Limb (tissue), 2 donors: ENCODE measurements at regions not wholly inside any gene's neighbourhood (a gene's known extent, or its start where the extent isn't known, plus 50 kb on each side); places are given as distances from the start of the nearest gene placed in this dataset.
"Not testable (repeated sequence)": the region's sequence is repeated elsewhere in the genome, so short reads cannot be mapped to it uniquely, and the experiment has no call there.

Source experiments
- DNase-seq, 2 donors: peaks; one replicate each; pipeline ENCODE4 v3.0.0-alpha.2; 2016; ENCODE audit errors: extremely low spot score in 2 of 2

GRCh38 chr9:24351258-24351657 is 194.4 kb downstream of the IZUMO3 start:
- DNase-seq: no peak

GRCh38 chr9:24342457-24342856 is 203.2 kb downstream of the IZUMO3 start:
- DNase-seq: no peak

- DNase-seq: no peak
Observed at GRCh38 chr9:24333629-24334028, 212.1 kb downstream of the IZUMO3 start.

- DNase-seq: no peak
Observed at GRCh38 chr9:24298912-24299311, 246.8 kb downstream of the IZUMO3 start.

- no peak for DNase-seq
Observed at GRCh38 chr9:24297931-24298330, 247.8 kb downstream of the IZUMO3 start.

GRCh38 chr9:24296124-24296523 is 249.6 kb downstream of the IZUMO3 start:
- DNase-seq: no peak

- no peak for DNase-seq
Observed at GRCh38 chr9:24293386-24293785, 252.3 kb downstream of the IZUMO3 start.

GRCh38 chr9:24286761-24287160 is 258.9 kb downstream of the IZUMO3 start:
- DNase-seq: no peak

GRCh38 chr9:24258626-24259025 is 287.1 kb downstream of the IZUMO3 start:
- DNase-seq: no peak

- DNase-seq: no peak
Observed at GRCh38 chr9:24257726-24258125, 288.0 kb downstream of the IZUMO3 start.

- DNase-seq: no peak
Observed at GRCh38 chr9:24245988-24246387, 299.7 kb downstream of the IZUMO3 start.

GRCh38 chr9:24242576-24242975 is 303.1 kb downstream of the IZUMO3 start:
- no peak for DNase-seq

- no peak for DNase-seq
Observed at GRCh38 chr9:24218656-24219055, 327.0 kb downstream of the IZUMO3 start.

- DNase-seq: no peak
Observed at GRCh38 chr9:24210641-24211040, 335.1 kb downstream of the IZUMO3 start.

GRCh38 chr9:24189986-24190385 is 355.7 kb downstream of the IZUMO3 start:
- no peak for DNase-seq

GRCh38 chr9:24180572-24180971 is 354.5 kb upstream of the ELAVL2 start:
- not testable (repeated sequence) for DNase-seq

- DNase-seq: no peak
Observed at GRCh38 chr9:24144796-24145195, 318.8 kb upstream of the ELAVL2 start.

- not testable (repeated sequence) for DNase-seq
Observed at GRCh38 chr9:24135072-24135471, 309.0 kb upstream of the ELAVL2 start.

GRCh38 chr9:24132244-24132643 is 306.2 kb upstream of the ELAVL2 start:
- DNase-seq: no peak

GRCh38 chr9:24127519-24127918 is 301.5 kb upstream of the ELAVL2 start:
- no peak for DNase-seq

- no peak for DNase-seq
Observed at GRCh38 chr9:24118190-24118589, 292.1 kb upstream of the ELAVL2 start.

- DNase-seq: no peak
Observed at GRCh38 chr9:24096756-24097155, 270.7 kb upstream of the ELAVL2 start.

- DNase-seq: no peak
Observed at GRCh38 chr9:24095246-24095645, 269.2 kb upstream of the ELAVL2 start.

- no peak for DNase-seq
Observed at GRCh38 chr9:24090566-24090965, 264.5 kb upstream of the ELAVL2 start.
